Neural cell (in vitro differentiated cells): ENCODE measurements at regions not wholly inside any gene's neighbourhood (a gene's known extent, or its start where the extent isn't known, plus 50 kb on each side); places are given as distances from the start of the nearest gene placed in this dataset.

Source experiments
- CTCF ChIP-seq: fragments of 450-650 bp; IDR thresholded peaks from 2 replicates; pipeline ENCODE4 v1.5.1; 2014; ENCODE audit warnings: antibody characterized with exemption, mild to moderate bottlenecking, moderate library complexity; ENCODE audit not compliant: poor library complexity, severe bottlenecking
- EP300 ChIP-seq: fragments of 450-650 bp; conservative IDR thresholded peaks from 2 replicates; pipeline ENCODE4 v1.6.1; 2014; ENCODE audit warnings: antibody characterized with exemption, mild to moderate bottlenecking, moderate library complexity; ENCODE audit not compliant: poor library complexity, severe bottlenecking
- EZH2 ChIP-seq: fragments of 200-600, 300-800 bp; shearing (Covaris generic), sonication (generic); IDR thresholded peaks from 2 replicates; pipeline ENCODE4 v1.6.1; 2014; ENCODE audit warnings: antibody characterized with exemption, low read length, borderline replicate concordance, mild to moderate bottlenecking; ENCODE audit not compliant: insufficient read depth, poor library complexity, severe bottlenecking
- MXI1 ChIP-seq: fragments of 450-650 bp; conservative IDR thresholded peaks from 2 replicates; pipeline ENCODE4 v1.6.1; 2014; ENCODE audit warnings: antibody characterized with exemption, mild to moderate bottlenecking; ENCODE audit not compliant: poor library complexity, severe bottlenecking
- POLR2AphosphoS5 ChIP-seq: IDR thresholded peaks from 2 replicates; pipeline ENCODE4 v1.6.1; 2012

- TF ChIP-seq EP300 (no peak), EZH2 (no peak), CTCF (no peak), MXI1 (no peak), POLR2AphosphoS5 (no peak)
These were observed 665.7 kb upstream of the MDGA2 start for GRCh38 chr14:48341069-48341468.
